Testis (tissue), 2 donors: ENCODE measurements at regions not wholly inside any gene's neighbourhood (a gene's known extent, or its start where the extent isn't known, plus 50 kb on each side); places are given as distances from the start of the nearest gene placed in this dataset.

Experiments used
- DNase-seq: peaks from one replicate; pipeline ENCODE4 v3.0.0-alpha.2; 2019
- H3K27ac ChIP-seq, 2 donors: fragments of 200-600 bp; sonication (generic); one replicate each; pipeline ENCODE4 v1.5.1; 2019
- H3K27me3 ChIP-seq: fragments of 200-600 bp; sonication (generic); one replicate; pipeline ENCODE4 v1.5.1; 2019
- H3K36me3 ChIP-seq: fragments of 200-600 bp; sonication (generic); one replicate; pipeline ENCODE4 v1.5.1; 2017; ENCODE audit warnings: low read depth; ENCODE audit errors: missing control alignments
- H3K4me1 ChIP-seq: fragments of 200-600 bp; sonication (generic); one replicate; pipeline ENCODE4 v1.5.1; 2019
- H3K4me3 ChIP-seq, 2 donors: fragments of 200-600 bp; sonication (generic); one replicate each; pipeline ENCODE4 v1.5.1; 2017 to 2019
- H3K9me3 ChIP-seq: fragments of 200-600 bp; sonication (generic); one replicate; pipeline ENCODE4 v1.5.1; 2017
- CTCF ChIP-seq, 3 experiments: fragments of 450-650 bp in 2 of 3; fragments of 200-600 bp in 1 of 3; sonication (generic) in 1 of 3; IDR thresholded peaks; one replicate each; pipeline ENCODE4 v1.5.1; 2016 to 2019; ENCODE audit warnings: antibody characterized with exemption in 3 of 3, mild to moderate bottlenecking in 2 of 3, moderate library complexity in 1 of 3
- POLR2A ChIP-seq: fragments of 450-650 bp; IDR thresholded peaks from one replicate; pipeline ENCODE4 v1.6.1; 2017; ENCODE audit warnings: antibody characterized with exemption, mild to moderate bottlenecking, moderate library complexity
- WGBS, 2 donors: methylation state at CpG; one replicate each; pipeline ENCODE4 v1.1.5; 2018; 5-methylcytosine and 5-hydroxymethylcytosine counted together
- intact Hi-C: fragments of 100-400 bp; cut with DNase I; formaldehyde crosslinking; loops from one replicate; pipeline ENCODE4 v1.15.1; 2023; ENCODE audit warnings: low total_unique reads

GRCh38 chr18:27797484-27797883 lies 379.4 kb downstream of the CDH2 start:
- H3K27me3 ChIP-seq = no peaks in the 10 kb centered on the region
- 43 to 68% methylated on average over 1 of the region's 1 CpG for WGBS, 2 donors
- intact Hi-C loops = no loop called here
- DNase-seq = no peak
- TF ChIP-seq CTCF (IDR thresholded peaks at IDR 0.05) (no peak), POLR2A (no peak)
- no peaks in the 10 kb centered on the region for H3K9me3 ChIP-seq
- no peaks in the 10 kb centered on the region for H3K4me1 ChIP-seq
- H3K27ac ChIP-seq = no peak overlapping the region
- no peak overlapping the region for H3K4me3 ChIP-seq
- no peaks in the 10 kb centered on the region for H3K36me3 ChIP-seq

- TF ChIP-seq POLR2A = no peak
- TF ChIP-seq CTCF (IDR thresholded peaks at IDR 0.05) = no peak
- no peaks in the 10 kb centered on the region for H3K9me3 ChIP-seq
- WGBS, 2 donors = 83 to 85% methylated on average over 2 of the region's 2 CpGs
- no peak overlapping the region for H3K4me3 ChIP-seq
- DNase-seq = no peak
- H3K27me3 ChIP-seq = no peaks in the 10 kb centered on the region
- no peak overlapping the region for H3K27ac ChIP-seq
- no peaks in the 10 kb centered on the region for H3K4me1 ChIP-seq
- intact Hi-C loops = no loop called here
- no peaks in the 10 kb centered on the region for H3K36me3 ChIP-seq
Observed at GRCh38 chr18:27794181-27794926, 382.6 kb downstream of the CDH2 start.

- Histone ChIP-seq H3K27me3 (no peaks in the 10 kb centered on the region), H3K4me3 (no peak overlapping the region), H3K36me3 (no peaks in the 10 kb centered on the region), H3K4me1 (no peaks in the 10 kb centered on the region), H3K9me3 (no peaks in the 10 kb centered on the region), H3K27ac (no peak overlapping the region)
- intact Hi-C loops = no loop called here
- TF ChIP-seq POLR2A (no peak), CTCF (IDR thresholded peaks at IDR 0.05) (no peak)
- DNase-seq = no peak
- WGBS, 2 donors = 85 to 90% methylated on average over 7 of the region's 7 CpGs
Observed at GRCh38 chr18:27793013-27793785, 383.7 kb downstream of the CDH2 start.

GRCh38 chr18:27789406-27789805 lies 387.5 kb downstream of the CDH2 start:
- 87 to 97% methylated on average over 1 of the region's 1 CpG for WGBS, 2 donors
- Histone ChIP-seq H3K27ac (no peak overlapping the region), H3K36me3 (no peaks in the 10 kb centered on the region), H3K27me3 (no peaks in the 10 kb centered on the region), H3K9me3 (no peaks in the 10 kb centered on the region), H3K4me3 (no peak overlapping the region), H3K4me1 (no peaks in the 10 kb centered on the region)
- intact Hi-C loops = no loop called here
- DNase-seq = no peak
- TF ChIP-seq CTCF (IDR thresholded peaks at IDR 0.05) (no peak), POLR2A (no peak)
